ENCODE measurements at regions not wholly inside any gene's neighbourhood (a gene's known extent, or its start where the extent isn't known, plus 50 kb on each side); places are given as distances from the start of the nearest gene placed in this dataset.
"Not testable (repeated sequence)": the region's sequence is repeated elsewhere in the genome, so short reads cannot be mapped to it uniquely, and the experiment has no call there.

GRCh38 chr12:58069268-58069963 lies 128.0 kb downstream of the ATP23 start:
- no peak for DNase-seq (ENCODE audit: low spot score)

GRCh38 chr12:58071994-58072393 lies 130.6 kb downstream of the ATP23 start:
- no peak for DNase-seq (ENCODE audit: low spot score)

- DNase-seq (ENCODE audit: low spot score) = no peak
Measured at GRCh38 chr12:58074259-58074658, 132.9 kb downstream of the ATP23 start.

- DNase-seq (ENCODE audit: low spot score) = no peak
Measured at GRCh38 chr12:58079806-58080205, 138.4 kb downstream of the ATP23 start.

- no peak for DNase-seq (ENCODE audit: low spot score)
Measured at GRCh38 chr12:58081488-58081887, 140.1 kb downstream of the ATP23 start.

- no peak for DNase-seq (ENCODE audit: low spot score)
Measured at GRCh38 chr12:58082996-58083395, 141.6 kb downstream of the ATP23 start.

GRCh38 chr12:58086006-58086405 lies 144.6 kb downstream of the ATP23 start:
- DNase-seq (ENCODE audit: low spot score) = no peak

- DNase-seq (ENCODE audit: low spot score) = no peak
Measured at GRCh38 chr12:58086930-58087329, 145.6 kb downstream of the ATP23 start.

GRCh38 chr12:58087423-58088127 lies 146.2 kb downstream of the ATP23 start:
- DNase-seq (ENCODE audit: low spot score) = no peak

- no peak for DNase-seq (ENCODE audit: low spot score)
Measured at GRCh38 chr12:58089588-58089987, 148.2 kb downstream of the ATP23 start.

- no peak for DNase-seq (ENCODE audit: low spot score)
Measured at GRCh38 chr12:58090685-58091084, 149.3 kb downstream of the ATP23 start.

- no peak for DNase-seq (ENCODE audit: low spot score)
Measured at GRCh38 chr12:58095002-58095401, 153.6 kb downstream of the ATP23 start.

GRCh38 chr12:58097741-58098140 lies 156.4 kb downstream of the ATP23 start:
- DNase-seq (ENCODE audit: low spot score) = no peak

- no peak for DNase-seq (ENCODE audit: low spot score)
Measured at GRCh38 chr12:58099476-58099875, 158.1 kb downstream of the ATP23 start.

GRCh38 chr12:58104351-58104755 lies 163.0 kb downstream of the ATP23 start:
- DNase-seq (ENCODE audit: low spot score) = no peak

- peak; percentile 22 for DNase-seq (ENCODE audit: low spot score)
Measured at GRCh38 chr12:58105225-58106119, 164.1 kb downstream of the ATP23 start.

- DNase-seq (ENCODE audit: low spot score) = no peak
Measured at GRCh38 chr12:58106195-58106594, 164.8 kb downstream of the ATP23 start.

GRCh38 chr12:58117201-58117600 lies 175.8 kb downstream of the ATP23 start:
- DNase-seq (ENCODE audit: low spot score) = no peak

- DNase-seq (ENCODE audit: low spot score) = no peak
Measured at GRCh38 chr12:58117667-58118066, 176.3 kb downstream of the ATP23 start.

GRCh38 chr12:58125761-58126160 lies 184.4 kb downstream of the ATP23 start:
- not testable (repeated sequence) for DNase-seq (ENCODE audit: low spot score)

- no peak for DNase-seq (ENCODE audit: low spot score)
Measured at GRCh38 chr12:58131986-58132755, 190.8 kb downstream of the ATP23 start.

All from HT-29 (cell line).